ENCODE measurements at regions not wholly inside any gene's neighbourhood (a gene's known extent, or its start where the extent isn't known, plus 50 kb on each side); places are given as distances from the start of the nearest gene placed in this dataset.

GRCh38 chr6:169899481-169900145 lies 148.2 kb downstream of the ERMARD start:
- TF ChIP-seq CTCF (conservative IDR thresholded peaks at IDR 0.05; ENCODE audit: low read depth) = no peak
- H3K27ac ChIP-seq = no peak overlapping the region
- POLR2A ChIA-PET (ENCODE audit: low non-redundant PET) = no interaction called here
- CTCF ChIA-PET = no interaction called here
- DNase-seq (ENCODE audit: low spot score) = no peak

- CTCF ChIA-PET = no interaction called here
- POLR2A ChIA-PET (ENCODE audit: low non-redundant PET) = no interaction called here
These were observed 147.5 kb downstream of the ERMARD start for GRCh38 chr6:169898788-169899480.

GRCh38 chr6:169897601-169898358 lies 146.4 kb downstream of the ERMARD start:
- ChIA-PET CTCF (interaction anchor here (0.6 kb wide), 1 partner anchor 397 kb away, joined by 4 read pairs; no protein-coding TSS in a partner anchor), POLR2A (ENCODE audit: low non-redundant PET) (no interaction called here)

More at GRCh38 chr6:169898788-169899480, 147.5 kb downstream of the ERMARD start:
- no peak for DNase-seq (ENCODE audit: low spot score)
- H3K27ac ChIP-seq = no peak overlapping the region
- TF ChIP-seq CTCF (conservative IDR thresholded peaks at IDR 0.05; ENCODE audit: low read depth) = no peak

GRCh38 chr6:169896826-169897456 lies 145.5 kb downstream of the ERMARD start:
- no peak for DNase-seq (ENCODE audit: low spot score)
- H3K27ac ChIP-seq = no peak overlapping the region
- ChIA-PET CTCF (interaction anchor here (0.6 kb wide), 1 partner anchor 398 kb away, joined by 4 read pairs; no protein-coding TSS in a partner anchor), POLR2A (ENCODE audit: low non-redundant PET) (no interaction called here)
- no peak for TF ChIP-seq CTCF (conservative IDR thresholded peaks at IDR 0.05; ENCODE audit: low read depth)

More at GRCh38 chr6:169897601-169898358, 146.4 kb downstream of the ERMARD start:
- H3K27ac ChIP-seq = no peak overlapping the region
- no peak for DNase-seq (ENCODE audit: low spot score)
- TF ChIP-seq CTCF (conservative IDR thresholded peaks at IDR 0.05; ENCODE audit: low read depth) = no peak

- no peak for DNase-seq (ENCODE audit: low spot score)
- H3K27ac ChIP-seq = no peak overlapping the region
- ChIA-PET POLR2A (ENCODE audit: low non-redundant PET) (no interaction called here), CTCF (no interaction called here)
- no peak for TF ChIP-seq CTCF (conservative IDR thresholded peaks at IDR 0.05; ENCODE audit: low read depth)
These were observed 144.7 kb downstream of the ERMARD start for GRCh38 chr6:169895926-169896761.

All from RWPE1 (cell line).